Mesendoderm (in vitro differentiated cells): ENCODE measurements at regions not wholly inside any gene's neighbourhood (a gene's known extent, or its start where the extent isn't known, plus 50 kb on each side); places are given as distances from the start of the nearest gene placed in this dataset.

Experiments used
- DNase-seq: peaks from one replicate; pipeline ENCODE4 v3.0.0; 2013
- H2AK5ac ChIP-seq: 2 replicates; pipeline ENCODE4 v1.6.1; 2013; ENCODE audit warnings: low read length, inconsistent platforms
- H2BK120ac ChIP-seq: 2 replicates; pipeline ENCODE4 v1.6.1; 2013; ENCODE audit warnings: low read depth, mild to moderate bottlenecking, low read length, moderate library complexity, mixed read lengths
- H2BK15ac ChIP-seq: replicated peaks from 2 replicates; pipeline ENCODE4 v1.6.1; 2013; ENCODE audit warnings: low read depth, mild to moderate bottlenecking, moderate library complexity
- H2BK5ac ChIP-seq: 2 replicates; pipeline ENCODE4 v1.6.1; 2013; ENCODE audit warnings: low read length, inconsistent platforms
- H3K18ac ChIP-seq: 2 replicates; pipeline ENCODE4 v1.6.1; 2013; ENCODE audit warnings: mild to moderate bottlenecking, low read length, mixed read lengths
- H3K23ac ChIP-seq: one replicate; pipeline ENCODE4 v1.6.1; 2013; ENCODE audit warnings: low read length
- H3K27ac ChIP-seq: 2 replicates; pipeline ENCODE4 v1.5.1; 2013; ENCODE audit warnings: low read depth, mild to moderate bottlenecking, inconsistent platforms, low read length, moderate library complexity
- H3K27me3 ChIP-seq: 2 replicates; pipeline ENCODE4 v1.6.1; 2013; ENCODE audit warnings: low read length, control low read depth, mild to moderate bottlenecking, inconsistent platforms; ENCODE audit not compliant: insufficient read depth, poor library complexity
- H3K36me3 ChIP-seq: 2 replicates; pipeline ENCODE4 v1.6.1; 2013; ENCODE audit warnings: low read length, inconsistent platforms; ENCODE audit not compliant: control insufficient read depth, insufficient read depth
- H3K4ac ChIP-seq: one replicate; pipeline ENCODE4 v1.6.1; 2013; ENCODE audit warnings: low read depth, mild to moderate bottlenecking, low read length, moderate library complexity
- H3K4me1 ChIP-seq: 2 replicates; pipeline ENCODE4 v1.6.1; 2013; ENCODE audit warnings: low read depth, low read length, inconsistent platforms; ENCODE audit not compliant: control insufficient read depth
- H3K4me2 ChIP-seq: 2 replicates; pipeline ENCODE4 v1.6.1; 2013; ENCODE audit warnings: low read length
- H3K4me3 ChIP-seq: 2 replicates; pipeline ENCODE4 v1.5.1; 2013; ENCODE audit warnings: mild to moderate bottlenecking, low read length
- H3K56ac ChIP-seq: one replicate; pipeline ENCODE4 v1.6.1; 2013; ENCODE audit warnings: low read length
- H3K79me1 ChIP-seq: 2 replicates; pipeline ENCODE4 v1.6.1; 2013; ENCODE audit warnings: low read length, inconsistent platforms
- H3K79me2 ChIP-seq: 2 replicates; pipeline ENCODE4 v1.6.1; 2013; ENCODE audit warnings: mild to moderate bottlenecking, low read length; ENCODE audit not compliant: control insufficient read depth, insufficient read depth
- H3K9ac ChIP-seq: 2 replicates; pipeline ENCODE4 v1.6.1; 2013; ENCODE audit warnings: low read length, inconsistent platforms
- H4K5ac ChIP-seq: one replicate; pipeline ENCODE4 v1.6.1; 2013; ENCODE audit warnings: low read length
- H4K8ac ChIP-seq: one replicate; pipeline ENCODE4 v1.6.1; 2013; ENCODE audit warnings: low read depth, mild to moderate bottlenecking, control low read depth, low read length, moderate library complexity
- WGBS: extraction: QIAGEN DNeasy Blood & Tissue Kit; methylation state at CpG from one replicate; pipeline ENCODE4 v1.1.7; 2013; ENCODE audit warnings: low lambda C conversion rate, missing lambda C conversion rate; ENCODE audit not compliant: insufficient coverage; ENCODE audit errors: extremely low coverage; 5-methylcytosine and 5-hydroxymethylcytosine counted together

DNA sequence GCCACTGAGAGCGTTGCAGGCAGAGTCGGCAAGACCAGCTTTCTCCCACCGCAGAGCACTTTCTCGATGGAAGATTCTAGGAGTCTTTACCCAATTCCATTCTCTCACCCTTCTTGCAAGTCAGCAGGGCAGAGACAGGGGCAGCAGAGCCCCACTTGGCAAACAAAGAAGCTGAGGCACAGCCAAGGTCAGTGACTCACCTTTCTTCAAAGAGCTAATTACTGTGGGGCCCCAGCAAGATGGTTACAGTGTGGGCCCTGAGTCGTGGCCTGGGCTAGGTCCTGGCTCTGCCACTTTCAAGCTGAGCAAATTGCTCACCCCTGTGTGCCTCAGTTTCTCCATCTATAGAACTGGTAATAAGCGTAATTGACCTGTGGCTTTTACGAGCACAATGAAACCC, 277.0 kb downstream of the PREX1 start:
- Histone ChIP-seq H3K23ac (no peak overlapping the region), H2BK120ac (no peak overlapping the region), H2BK15ac (no peak overlapping the region), H2AK5ac (no peak overlapping the region), H3K79me1 (no peaks in the 10 kb centered on the region), H2BK5ac (no peak overlapping the region), H3K79me2 (no peaks in the 10 kb centered on the region), H3K18ac (no peak overlapping the region), H4K5ac (no peak overlapping the region), H3K36me3 (no peaks in the 10 kb centered on the region), H3K27ac (no peak overlapping the region), H4K8ac (no peak overlapping the region), H3K4ac (no peak overlapping the region), H3K4me3 (no peak overlapping the region), H3K56ac (no peak overlapping the region), H3K4me1 (no peaks in the 10 kb centered on the region), H3K4me2 (no peak overlapping the region), H3K9ac (no peak overlapping the region), H3K27me3 (no peaks in the 10 kb centered on the region)
- no peak for DNase-seq
- no CpG with 5 or more reads among the region's 7 CpGs for WGBS

DNA sequence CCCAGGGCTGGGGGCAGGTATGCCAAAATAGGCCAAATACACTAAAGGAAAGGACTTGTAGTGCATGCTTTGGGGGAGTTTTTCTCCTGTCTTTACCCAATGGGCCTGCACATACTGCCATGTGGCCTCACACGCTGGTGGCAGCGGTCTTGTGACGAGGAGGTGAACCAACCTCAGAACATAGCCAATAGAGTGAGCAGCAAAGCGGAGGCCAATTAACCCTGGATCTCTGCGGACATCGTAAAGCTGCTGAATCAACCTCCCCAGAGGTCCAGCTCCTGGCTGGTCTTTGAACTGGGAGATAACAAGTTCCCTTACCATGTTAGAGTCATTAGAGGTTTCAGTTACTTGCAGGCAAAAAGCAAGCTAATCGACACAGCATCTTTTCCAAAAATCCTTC, 280.1 kb downstream of the PREX1 start:
- Histone ChIP-seq H3K9ac (no peak overlapping the region), H3K36me3 (no peaks in the 10 kb centered on the region), H3K4me2 (no peak overlapping the region), H3K27me3 (no peaks in the 10 kb centered on the region), H2AK5ac (no peak overlapping the region), H3K79me2 (no peaks in the 10 kb centered on the region), H3K27ac (no peak overlapping the region), H3K18ac (no peak overlapping the region), H4K5ac (no peak overlapping the region), H3K56ac (no peak overlapping the region), H3K79me1 (no peaks in the 10 kb centered on the region), H3K4me3 (no peak overlapping the region), H3K4me1 (no peaks in the 10 kb centered on the region), H3K23ac (no peak overlapping the region), H4K8ac (no peak overlapping the region), H2BK120ac (no peak overlapping the region), H2BK15ac (no peak overlapping the region), H2BK5ac (no peak overlapping the region), H3K4ac (no peak overlapping the region)
- no CpG with 5 or more reads among the region's 7 CpGs for WGBS
- no peak for DNase-seq

DNA sequence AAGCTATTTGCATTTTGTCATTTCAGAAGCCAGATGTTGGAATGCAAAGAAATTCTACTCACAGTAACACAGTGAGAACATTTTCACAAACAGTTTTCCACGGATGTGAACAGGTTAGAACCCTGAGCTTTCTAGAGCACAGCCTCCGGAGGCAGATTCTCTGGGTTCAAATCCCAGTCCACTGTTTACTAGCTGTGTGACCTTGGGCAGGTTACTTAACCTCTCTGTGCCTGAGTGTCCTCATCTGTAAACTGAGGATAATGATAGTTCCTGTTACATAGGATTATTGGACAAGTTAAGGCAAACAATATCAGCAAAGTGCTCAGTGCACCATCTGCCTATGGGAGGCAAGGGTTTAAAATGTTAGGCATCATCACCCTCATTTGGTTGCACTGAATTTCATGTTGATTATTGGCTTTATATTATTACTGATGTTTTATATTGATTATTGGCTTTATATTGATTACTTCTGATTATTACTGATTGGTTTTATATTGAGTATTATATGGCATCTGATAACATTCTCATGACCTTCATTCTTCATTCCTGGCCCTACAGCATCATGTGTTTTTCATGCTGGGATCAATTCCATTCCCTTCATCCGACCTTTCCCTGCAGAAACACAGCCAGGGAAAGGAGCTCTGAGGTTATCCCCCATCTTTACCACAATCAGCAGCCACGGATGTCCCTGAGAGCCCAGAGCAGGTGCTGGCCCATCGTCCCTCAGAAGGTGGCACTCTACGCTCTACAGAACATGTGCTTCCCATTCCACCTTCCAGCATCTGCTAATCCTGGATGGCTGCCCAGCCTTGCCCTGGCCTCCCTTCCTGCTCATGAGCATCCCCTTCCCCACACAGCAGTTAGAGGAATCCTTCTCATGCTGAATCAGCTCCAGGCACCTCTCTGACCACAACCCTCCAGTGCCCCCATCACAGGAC, 283.1 kb downstream of the PREX1 start:
- no peak overlapping the region for H2AK5ac ChIP-seq
- H3K79me2 ChIP-seq, result no peaks in the 10 kb centered on the region
- no CpG with 5 or more reads among the region's 6 CpGs for WGBS
- H3K4ac ChIP-seq, result no peak overlapping the region
- H3K4me3 ChIP-seq, result no peak overlapping the region
- no peak overlapping the region for H3K9ac ChIP-seq
- H3K18ac ChIP-seq, result no peak overlapping the region
- H3K4me1 ChIP-seq, result no peaks in the 10 kb centered on the region
- H2BK120ac ChIP-seq, result no peak overlapping the region
- no peak overlapping the region for H2BK15ac ChIP-seq
- H3K36me3 ChIP-seq, result no peaks in the 10 kb centered on the region
- no peak overlapping the region for H4K8ac ChIP-seq
- H4K5ac ChIP-seq, result no peak overlapping the region
- H3K27me3 ChIP-seq, result no peaks in the 10 kb centered on the region
- H3K79me1 ChIP-seq, result no peaks in the 10 kb centered on the region
- no peak overlapping the region for H3K4me2 ChIP-seq
- H2BK5ac ChIP-seq, result no peak overlapping the region
- no peak overlapping the region for H3K56ac ChIP-seq
- no peak overlapping the region for H3K27ac ChIP-seq
- H3K23ac ChIP-seq, result no peak overlapping the region
- DNase-seq, result peak; percentile 42

DNA sequence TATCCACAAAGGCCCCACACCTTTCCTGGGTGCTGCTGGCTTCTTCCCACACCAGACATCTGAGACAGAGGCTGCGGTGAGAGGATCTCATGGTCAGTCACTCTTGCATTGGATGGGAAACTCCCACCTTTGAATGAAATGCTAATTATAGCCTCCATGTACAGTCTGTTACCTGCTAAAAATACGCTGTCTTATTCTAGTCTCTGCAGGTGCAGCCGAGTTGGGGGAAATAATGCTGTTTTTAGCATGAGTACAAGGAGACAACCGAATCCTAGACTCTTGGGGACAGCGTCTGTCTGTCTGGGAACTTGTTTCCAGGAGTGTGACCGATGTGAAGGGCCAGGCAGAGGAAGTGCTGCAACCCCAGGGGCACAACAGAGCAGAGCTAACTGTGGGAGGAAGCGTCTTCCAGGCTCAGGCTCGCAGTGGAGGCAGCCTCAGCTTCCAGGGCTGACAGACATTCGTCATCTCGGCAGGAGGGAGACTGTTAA, 286.2 kb downstream of the PREX1 start:
- Histone ChIP-seq H2AK5ac (no peak overlapping the region), H3K9ac (no peak overlapping the region), H2BK120ac (no peak overlapping the region), H3K23ac (peak overlapping the region; percentile 34), H4K8ac (no peak overlapping the region), H3K4me3 (no peak overlapping the region), H3K4me1 (peaks cover 7% of the 10 kb centered on the region), H3K36me3 (no peaks in the 10 kb centered on the region), H3K18ac (no peak overlapping the region), H3K56ac (no peak overlapping the region), H2BK15ac (no peak overlapping the region), H3K79me1 (no peaks in the 10 kb centered on the region), H3K27ac (no peak overlapping the region), H3K27me3 (no peaks in the 10 kb centered on the region), H2BK5ac (no peak overlapping the region), H3K4ac (no peak overlapping the region), H3K79me2 (no peaks in the 10 kb centered on the region), H4K5ac (no peak overlapping the region), H3K4me2 (no peak overlapping the region)
- DNase-seq, result no peak
- WGBS, result no CpG with 5 or more reads among the region's 10 CpGs

DNA sequence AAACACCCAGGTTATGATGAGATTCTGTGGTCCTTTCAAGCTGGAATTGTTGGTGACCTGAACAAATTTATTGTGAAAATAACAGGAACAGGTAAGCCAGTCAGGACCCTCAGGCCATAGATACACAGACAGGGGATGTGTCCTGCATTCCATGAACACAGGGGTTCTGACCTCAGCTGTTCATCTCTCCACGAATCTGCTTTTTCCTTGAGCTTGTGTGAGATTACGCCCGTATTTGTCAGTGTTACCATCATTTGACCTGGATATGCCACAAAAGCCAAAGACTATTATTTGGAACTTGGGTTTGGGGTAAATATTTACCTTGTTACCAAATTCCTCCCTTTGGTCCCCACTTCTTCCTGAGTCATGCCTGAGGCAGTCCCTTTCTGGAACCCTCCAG, 288.9 kb downstream of the PREX1 start:
- no CpG with 5 or more reads among the region's 3 CpGs for WGBS
- Histone ChIP-seq H3K56ac (peak overlapping the region; percentile 46), H2BK120ac (no peak overlapping the region), H3K27ac (peak overlapping the region; percentile 92), H3K79me1 (no peaks in the 10 kb centered on the region), H3K18ac (peak overlapping the region; percentile 43), H2BK15ac (no peak overlapping the region), H3K4me2 (no peak overlapping the region), H3K79me2 (no peaks in the 10 kb centered on the region), H3K36me3 (no peaks in the 10 kb centered on the region), H3K4me1 (peaks cover 7% of the 10 kb centered on the region), H3K4me3 (no peak overlapping the region), H3K27me3 (no peaks in the 10 kb centered on the region), H4K5ac (no peak overlapping the region), H4K8ac (no peak overlapping the region), H2AK5ac (no peak overlapping the region), H3K9ac (no peak overlapping the region), H2BK5ac (no peak overlapping the region), H3K23ac (no peak overlapping the region), H3K4ac (peak overlapping the region; percentile 57)
- DNase-seq, result peak; percentile 83
